Activated CD4-positive, alpha-beta T cell treated with anti-CD3 and anti-CD28 coated beads, Interleukin-2, Interleukin-6, amounts not matched to agents 100 ng/mL and 50 ng/mL, durations not matched to agents 16 hours and 8 hours (primary cell): ENCODE measurements at regions not wholly inside any gene's neighbourhood (a gene's known extent, or its start where the extent isn't known, plus 50 kb on each side); places are given as distances from the start of the nearest gene placed in this dataset.

Experiments
- DNase-seq: peaks from one replicate; pipeline ENCODE4 v3.0.0-alpha.2; 2020

DNA sequence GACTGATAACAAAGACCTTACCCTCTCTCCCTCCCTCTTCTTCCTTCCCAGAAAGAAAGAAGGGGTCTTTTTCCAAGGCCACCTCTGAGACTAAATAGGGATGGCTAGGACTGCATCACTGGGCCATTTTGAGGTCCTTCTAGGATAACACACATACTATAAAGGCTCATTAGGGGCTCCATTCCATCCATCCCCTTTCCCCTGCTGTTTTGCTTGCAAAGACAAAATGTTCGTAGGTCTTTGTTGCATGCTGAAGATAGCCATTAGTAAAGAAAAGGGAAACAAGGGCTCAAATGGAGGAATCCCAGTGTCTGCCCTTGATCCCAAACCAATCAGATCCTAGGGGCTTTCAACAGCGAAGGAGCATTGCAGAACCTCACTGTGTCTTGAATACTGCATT lies 344.3 kb downstream of the CYP26B1 start:
- DNase-seq: no peak

DNA sequence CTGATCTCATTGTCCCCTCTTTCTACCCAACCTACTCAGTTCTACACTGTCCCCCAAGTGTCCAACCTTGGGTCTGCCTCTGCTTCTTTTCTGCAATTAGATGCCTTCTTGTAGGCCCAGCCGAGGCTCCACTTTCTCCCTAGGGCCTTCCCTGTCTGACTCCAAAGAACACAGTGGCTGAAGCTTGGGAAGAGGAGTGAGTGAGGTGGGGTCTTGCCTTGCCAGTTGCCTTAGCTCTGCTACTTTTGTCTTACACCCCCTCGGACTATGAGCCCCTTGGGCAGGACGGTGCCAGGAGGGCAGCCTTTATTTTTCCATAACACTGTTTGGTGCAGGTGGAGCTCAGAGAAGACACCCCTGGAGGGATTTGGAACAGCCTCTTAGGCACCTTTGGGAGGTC lies 345.1 kb downstream of the CYP26B1 start:
- no peak for DNase-seq

- peak; percentile 2 for DNase-seq
These were observed 345.7 kb downstream of the CYP26B1 start for GRCh38 chr2:71801969-71802368.

DNA sequence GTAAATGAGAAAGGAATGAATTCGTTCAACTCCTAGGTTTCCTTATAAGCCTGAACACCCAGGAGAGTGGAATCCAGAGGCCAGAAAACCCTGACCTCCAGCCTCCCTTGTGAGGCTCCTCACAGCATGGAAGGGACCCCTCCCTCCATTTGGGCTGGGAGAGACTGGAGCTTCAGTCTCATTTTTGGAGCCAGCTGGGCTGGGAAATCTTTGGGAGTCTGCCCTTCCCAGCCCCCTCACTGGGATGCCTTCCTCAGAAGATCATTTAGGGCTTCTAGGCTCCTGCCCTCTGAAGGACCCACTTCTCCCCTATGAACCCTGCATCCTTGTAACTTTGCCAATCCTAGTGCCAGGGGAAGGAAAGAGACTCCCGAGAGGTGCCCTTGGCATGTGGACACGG lies 346.1 kb downstream of the CYP26B1 start:
- DNase-seq: no peak

- DNase-seq: no peak
These were observed 346.8 kb downstream of the CYP26B1 start for GRCh38 chr2:71800851-71801250.

DNA sequence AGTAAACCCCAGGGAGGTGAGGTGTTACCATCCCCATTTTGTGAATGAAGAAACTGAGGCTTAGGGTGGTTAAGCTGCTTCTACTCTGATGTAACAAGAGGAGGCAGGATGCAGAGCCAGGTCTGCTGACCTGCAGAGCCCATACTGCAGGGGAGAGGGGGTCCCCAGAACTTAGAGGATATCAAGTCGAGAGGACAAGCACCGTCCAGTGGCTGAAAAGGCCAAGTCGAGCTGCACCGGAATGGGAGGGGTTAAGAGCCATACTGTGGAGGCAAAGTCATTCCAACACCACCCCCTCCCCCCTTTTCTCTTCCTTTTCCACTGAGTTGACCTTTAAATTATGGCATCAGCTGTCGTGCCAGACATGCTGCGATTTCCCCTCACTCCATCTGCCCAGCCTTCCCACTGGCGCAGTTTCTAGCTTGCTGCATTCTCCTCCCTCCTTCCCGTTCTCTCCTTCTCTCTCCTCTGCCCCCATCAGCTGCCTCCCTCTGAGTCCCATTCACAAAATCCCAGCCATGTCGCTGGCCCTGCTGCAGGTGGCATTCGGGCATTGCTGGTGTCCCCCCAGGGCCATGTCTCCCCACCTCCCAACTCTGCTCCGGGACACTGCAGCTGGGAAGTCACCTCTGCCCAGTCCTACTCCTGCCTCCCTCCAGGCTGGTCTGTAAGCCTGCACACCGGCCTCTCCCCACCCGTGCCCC lies 346.9 kb downstream of the DYSF start:
- no peak for DNase-seq

DNA sequence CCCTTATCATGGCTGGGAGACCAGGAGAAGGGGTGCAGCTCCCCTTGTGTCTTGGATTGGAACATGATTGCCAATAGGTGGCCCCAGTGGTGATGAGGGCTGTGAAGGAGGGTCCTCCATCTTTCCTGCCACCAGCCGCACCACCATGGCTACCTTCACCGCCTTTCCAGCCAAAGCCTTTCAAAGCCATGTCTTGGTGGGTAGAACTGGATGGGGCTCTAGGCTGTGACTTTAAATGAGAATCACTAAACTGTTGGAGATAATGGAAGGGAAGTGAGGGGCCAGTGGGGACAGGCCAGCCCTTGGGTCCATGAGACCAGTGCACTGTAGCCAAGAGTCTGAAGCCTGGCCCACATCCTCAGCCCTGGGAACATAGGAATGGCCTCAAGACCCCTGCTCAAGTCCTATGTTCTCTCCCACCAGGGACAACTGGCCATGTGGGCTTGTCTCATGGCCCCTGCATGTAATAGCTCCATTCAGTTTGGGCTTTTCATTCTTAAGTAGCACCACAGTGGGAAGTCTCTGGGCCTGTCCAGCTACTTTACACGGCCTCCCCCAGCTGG lies 345.7 kb downstream of the DYSF start:
- no peak for DNase-seq

GRCh38 chr2:71798266-71799012 lies 345.1 kb downstream of the DYSF start:
- DNase-seq: peak; percentile 33

- DNase-seq: no peak
These were observed 343.9 kb downstream of the DYSF start for GRCh38 chr2:71797035-71797810.

DNA sequence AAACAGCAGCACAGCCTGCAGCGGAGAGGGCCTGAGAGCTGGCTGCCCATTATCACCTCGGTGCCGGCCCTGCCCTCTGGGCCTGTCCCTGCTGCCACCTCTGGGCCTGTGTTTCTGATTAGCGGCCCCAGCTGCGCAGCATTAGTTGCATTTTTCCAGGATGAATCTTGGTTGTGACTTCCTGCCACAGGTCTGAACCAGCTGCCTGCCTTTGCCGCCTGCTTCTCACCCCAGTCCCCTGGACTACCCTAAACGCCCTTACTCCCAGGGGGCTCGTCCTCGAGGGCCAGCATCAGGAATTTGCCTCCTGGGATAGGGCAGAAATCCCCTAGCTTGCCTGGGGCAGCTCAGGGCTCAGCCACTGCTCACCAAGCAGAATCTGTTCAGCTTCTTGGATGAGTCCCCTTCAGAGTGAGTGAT lies 342.8 kb downstream of the DYSF start:
- no peak for DNase-seq

- DNase-seq: no peak
These were observed 342.1 kb downstream of the DYSF start for GRCh38 chr2:71795486-71795885.

GRCh38 chr2:71794611-71795010 lies 341.2 kb downstream of the DYSF start:
- DNase-seq: no peak

GRCh38 chr2:71793926-71794325 lies 340.6 kb downstream of the DYSF start:
- no peak for DNase-seq

- DNase-seq: no peak
These were observed 339.8 kb downstream of the DYSF start for GRCh38 chr2:71792926-71793761.

DNA sequence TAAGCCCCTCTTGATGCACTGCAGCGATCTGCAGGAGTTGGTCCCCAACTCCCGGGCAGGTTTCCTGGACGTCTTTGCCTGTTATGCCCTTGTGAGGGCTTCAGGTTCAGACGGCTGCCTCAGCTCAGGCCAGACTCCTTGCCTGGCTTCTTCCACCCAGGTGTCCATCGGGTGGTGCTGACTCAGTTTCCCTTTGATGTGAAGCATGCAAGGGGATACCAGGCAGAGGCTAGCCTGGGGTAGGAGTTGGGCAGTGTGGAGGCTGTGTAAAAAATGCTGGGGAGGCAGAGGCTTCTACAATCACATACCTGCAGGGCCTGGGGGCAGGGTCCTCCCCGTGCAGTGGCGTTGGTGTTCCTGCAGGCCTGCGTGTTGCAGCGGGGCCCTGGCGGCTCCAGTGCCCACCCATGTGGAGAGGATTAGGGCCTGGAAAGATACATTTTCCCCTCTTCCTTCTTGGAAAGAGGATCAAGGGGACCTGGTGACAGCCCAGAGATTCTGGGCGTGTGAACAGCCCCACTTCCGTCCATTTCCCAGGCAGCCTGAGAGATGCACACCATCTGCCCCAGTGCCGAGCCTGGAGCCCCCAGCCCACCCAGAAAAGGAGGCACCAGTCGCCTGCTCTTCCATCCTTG lies 338.3 kb downstream of the DYSF start:
- no peak for DNase-seq

GRCh38 chr2:71791061-71791450 lies 337.7 kb downstream of the DYSF start:
- DNase-seq: no peak

DNA sequence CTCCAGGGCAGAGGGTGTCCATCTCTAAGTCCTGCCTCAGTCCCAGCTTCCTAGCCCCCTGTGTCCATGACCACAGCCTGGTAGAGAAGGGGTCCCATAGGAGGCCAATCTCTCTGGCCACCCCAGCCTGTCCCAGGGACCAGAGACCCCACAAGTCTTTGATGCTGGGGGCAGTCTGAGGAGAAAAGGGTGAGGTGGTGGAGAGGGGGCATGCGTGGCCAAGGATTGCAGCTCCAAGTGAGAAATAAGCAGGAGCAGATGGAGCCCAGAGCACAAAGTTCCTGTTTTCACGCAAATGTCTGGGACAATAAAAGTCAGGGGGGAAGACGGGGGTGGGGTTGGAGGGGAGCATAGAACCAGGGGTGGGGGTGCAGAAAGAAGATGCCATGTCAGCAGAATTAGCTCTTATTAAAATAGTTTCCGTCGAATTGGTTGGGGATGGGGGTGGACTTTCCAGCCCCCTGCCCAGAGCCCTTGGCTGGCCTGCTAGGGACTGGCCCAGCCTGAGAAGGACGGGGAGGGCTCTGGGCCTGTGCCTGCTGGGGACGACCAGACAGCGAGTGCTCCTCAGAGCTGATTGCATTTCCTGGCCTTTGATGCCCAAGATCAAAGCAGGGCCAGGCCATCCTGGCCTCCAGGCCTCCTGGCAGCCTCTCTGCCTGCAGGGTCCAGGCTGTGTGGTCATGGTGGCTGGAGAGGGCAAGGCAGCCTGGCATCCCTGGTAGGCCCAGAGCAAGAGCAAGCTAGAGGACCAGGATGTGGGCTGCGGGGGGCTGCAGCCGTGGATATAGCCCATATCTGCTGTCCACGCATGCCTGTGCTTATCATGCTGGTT lies 337.1 kb downstream of the DYSF start:
- DNase-seq: no peak

DNA sequence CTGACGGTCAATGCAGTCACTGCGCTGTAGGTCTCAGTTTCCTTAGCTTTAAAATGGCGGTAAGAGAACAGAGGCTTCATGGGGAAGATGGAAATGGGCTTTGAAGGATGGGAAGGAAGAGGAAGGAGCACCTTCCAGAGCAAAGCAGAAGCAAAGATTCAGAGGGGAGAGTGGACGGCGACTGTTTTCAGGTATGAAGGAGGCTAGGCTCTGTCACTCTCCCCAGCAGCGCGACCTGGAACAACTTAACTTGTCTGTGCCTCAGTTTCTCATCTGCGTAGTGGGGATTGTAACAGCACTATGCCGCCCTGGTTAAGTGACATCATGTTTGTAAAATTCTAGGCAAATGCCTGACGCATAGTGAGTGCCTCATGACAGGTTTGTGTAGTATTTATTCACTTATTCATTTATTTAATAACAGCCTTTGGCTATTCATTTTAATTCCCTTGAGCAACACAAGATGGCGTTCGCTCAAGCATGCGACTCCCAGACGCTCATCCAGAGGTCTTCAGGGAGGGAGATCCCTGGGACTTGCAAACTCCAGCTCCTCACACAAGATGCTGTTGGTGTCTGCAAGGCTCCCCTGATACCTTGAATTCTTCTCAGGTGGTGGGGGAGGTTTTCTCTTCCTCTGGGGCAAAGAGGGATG lies 336.3 kb downstream of the DYSF start:
- no peak for DNase-seq

GRCh38 chr2:71788601-71789240 lies 335.4 kb downstream of the DYSF start:
- no peak for DNase-seq

DNA sequence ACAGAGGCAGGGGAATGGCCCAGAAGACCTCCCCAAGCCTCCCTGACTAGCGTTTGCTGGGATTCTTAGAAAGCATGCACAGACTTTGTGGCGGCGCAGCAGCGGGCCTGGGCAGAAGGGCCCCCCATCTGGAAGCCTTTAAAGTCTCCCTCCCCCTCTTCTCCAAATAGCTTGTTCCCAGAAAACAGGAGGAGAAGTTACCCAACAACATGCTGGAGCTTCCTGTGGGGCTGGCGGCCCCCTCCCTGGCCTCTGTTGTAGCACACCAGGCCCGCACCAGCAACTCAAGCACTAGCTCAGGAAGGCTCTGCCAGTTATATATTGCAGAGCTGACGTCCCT lies 334.8 kb downstream of the DYSF start:
- no peak for DNase-seq
